ENCODE measurements at regions not wholly inside any gene's neighbourhood (a gene's known extent, or its start where the extent isn't known, plus 50 kb on each side); places are given as distances from the start of the nearest gene placed in this dataset.
"Not testable (repeated sequence)": the region's sequence is repeated elsewhere in the genome, so short reads cannot be mapped to it uniquely, and the experiment has no call there.

GRCh38 chr11:115642660-115643059 is 138.4 kb upstream of the CADM1 start:
- Histone ChIP-seq H3K4me3 (ENCODE audit: low read depth, low read length) (no peak overlapping the region), H3K4me1 (ENCODE audit: control insufficient read depth, insufficient read depth, low read length) (peaks cover 3% of the 10 kb centered on the region; the same call in 1 of the 2 replicates), H3K36me3 (ENCODE audit: control insufficient read depth, insufficient read depth, low read length) (no peaks in the 10 kb centered on the region), H3K9me3 (ENCODE audit: control insufficient read depth, insufficient read depth, low read length) (no peaks in the 10 kb centered on the region), H3K27me3 (ENCODE audit: control insufficient read depth, insufficient read depth, low read length) (peaks cover 4% of the 10 kb centered on the region; the same call in 1 of the 2 replicates), H3K27ac (ENCODE audit: low read depth, low read length) (no peak overlapping the region), H3K9ac (ENCODE audit: low read depth, low read length) (no peak overlapping the region)

- Histone ChIP-seq H3K4me3 (ENCODE audit: low read depth, low read length) (no peak overlapping the region), H3K4me1 (ENCODE audit: control insufficient read depth, insufficient read depth, low read length) (no peaks in the 10 kb centered on the region), H3K9ac (ENCODE audit: low read depth, low read length) (no peak overlapping the region)
Observed at GRCh38 chr11:115637599-115638241, 133.5 kb upstream of the CADM1 start.

GRCh38 chr11:115636753-115637527 is 132.7 kb upstream of the CADM1 start:
- peaks cover 4% of the 10 kb centered on the region; the same call in 1 of the 2 replicates for H3K27me3 ChIP-seq (ENCODE audit: control insufficient read depth, insufficient read depth, low read length)
- no peak overlapping the region for H3K27ac ChIP-seq (ENCODE audit: low read depth, low read length)
- no peaks in the 10 kb centered on the region for H3K4me1 ChIP-seq (ENCODE audit: control insufficient read depth, insufficient read depth, low read length)

More at GRCh38 chr11:115637599-115638241, 133.5 kb upstream of the CADM1 start:
- Histone ChIP-seq H3K36me3 (ENCODE audit: control insufficient read depth, insufficient read depth, low read length) (no peaks in the 10 kb centered on the region), H3K27ac (ENCODE audit: low read depth, low read length) (no peak overlapping the region), H3K27me3 (ENCODE audit: control insufficient read depth, insufficient read depth, low read length) (peaks cover 4% of the 10 kb centered on the region; the same call in 1 of the 2 replicates), H3K9me3 (ENCODE audit: control insufficient read depth, insufficient read depth, low read length) (no peaks in the 10 kb centered on the region)

GRCh38 chr11:115633977-115634376 is 129.8 kb upstream of the CADM1 start:
- H3K4me1 ChIP-seq (ENCODE audit: control insufficient read depth, insufficient read depth, low read length); H3K27ac ChIP-seq (ENCODE audit: low read depth, low read length); H3K27me3 ChIP-seq (ENCODE audit: control insufficient read depth, insufficient read depth, low read length); H3K36me3 ChIP-seq (ENCODE audit: control insufficient read depth, insufficient read depth, low read length); H3K4me3 ChIP-seq (ENCODE audit: low read depth, low read length); H3K9me3 ChIP-seq (ENCODE audit: control insufficient read depth, insufficient read depth, low read length); H3K9ac ChIP-seq (ENCODE audit: low read depth, low read length): not testable (repeated sequence)

More at GRCh38 chr11:115636753-115637527, 132.7 kb upstream of the CADM1 start:
- no peaks in the 10 kb centered on the region for H3K36me3 ChIP-seq (ENCODE audit: control insufficient read depth, insufficient read depth, low read length)
- H3K9me3 ChIP-seq (ENCODE audit: control insufficient read depth, insufficient read depth, low read length), result no peaks in the 10 kb centered on the region
- H3K4me3 ChIP-seq (ENCODE audit: low read depth, low read length), result no peak overlapping the region
- H3K9ac ChIP-seq (ENCODE audit: low read depth, low read length), result no peak overlapping the region

GRCh38 chr11:115632061-115632460 is 127.8 kb upstream of the CADM1 start:
- Histone ChIP-seq H3K36me3 (ENCODE audit: control insufficient read depth, insufficient read depth, low read length) (no peaks in the 10 kb centered on the region), H3K27me3 (ENCODE audit: control insufficient read depth, insufficient read depth, low read length) (no peaks in the 10 kb centered on the region), H3K9ac (ENCODE audit: low read depth, low read length) (no peak overlapping the region), H3K9me3 (ENCODE audit: control insufficient read depth, insufficient read depth, low read length) (no peaks in the 10 kb centered on the region), H3K4me1 (ENCODE audit: control insufficient read depth, insufficient read depth, low read length) (peaks cover 7% of the 10 kb centered on the region; the same call in 1 of the 2 replicates), H3K4me3 (ENCODE audit: low read depth, low read length) (no peak overlapping the region), H3K27ac (ENCODE audit: low read depth, low read length) (no peak overlapping the region)

GRCh38 chr11:115631609-115632008 is 127.4 kb upstream of the CADM1 start:
- Histone ChIP-seq H3K27ac (ENCODE audit: low read depth, low read length) (no peak overlapping the region), H3K9me3 (ENCODE audit: control insufficient read depth, insufficient read depth, low read length) (no peaks in the 10 kb centered on the region), H3K9ac (ENCODE audit: low read depth, low read length) (no peak overlapping the region), H3K27me3 (ENCODE audit: control insufficient read depth, insufficient read depth, low read length) (no peaks in the 10 kb centered on the region), H3K36me3 (ENCODE audit: control insufficient read depth, insufficient read depth, low read length) (no peaks in the 10 kb centered on the region), H3K4me3 (ENCODE audit: low read depth, low read length) (no peak overlapping the region), H3K4me1 (ENCODE audit: control insufficient read depth, insufficient read depth, low read length) (peaks cover 7% of the 10 kb centered on the region; the same call in 1 of the 2 replicates)

GRCh38 chr11:115630214-115630613 is 126.0 kb upstream of the CADM1 start:
- Histone ChIP-seq H3K27ac (ENCODE audit: low read depth, low read length) (no peak overlapping the region), H3K27me3 (ENCODE audit: control insufficient read depth, insufficient read depth, low read length) (no peaks in the 10 kb centered on the region), H3K4me1 (ENCODE audit: control insufficient read depth, insufficient read depth, low read length) (peaks cover 7% of the 10 kb centered on the region; the same call in 1 of the 2 replicates), H3K9me3 (ENCODE audit: control insufficient read depth, insufficient read depth, low read length) (no peaks in the 10 kb centered on the region), H3K9ac (ENCODE audit: low read depth, low read length) (no peak overlapping the region), H3K36me3 (ENCODE audit: control insufficient read depth, insufficient read depth, low read length) (no peaks in the 10 kb centered on the region), H3K4me3 (ENCODE audit: low read depth, low read length) (no peak overlapping the region)

GRCh38 chr11:115629456-115630015 is 125.3 kb upstream of the CADM1 start:
- Histone ChIP-seq H3K36me3 (ENCODE audit: control insufficient read depth, insufficient read depth, low read length) (no peaks in the 10 kb centered on the region), H3K27ac (ENCODE audit: low read depth, low read length) (no peak overlapping the region), H3K4me3 (ENCODE audit: low read depth, low read length) (no peak overlapping the region), H3K4me1 (ENCODE audit: control insufficient read depth, insufficient read depth, low read length) (peaks cover 7% of the 10 kb centered on the region; the same call in 1 of the 2 replicates), H3K9me3 (ENCODE audit: control insufficient read depth, insufficient read depth, low read length) (no peaks in the 10 kb centered on the region), H3K27me3 (ENCODE audit: control insufficient read depth, insufficient read depth, low read length) (no peaks in the 10 kb centered on the region), H3K9ac (ENCODE audit: low read depth, low read length) (no peak overlapping the region)

GRCh38 chr11:115627666-115628460 is 123.6 kb upstream of the CADM1 start:
- Histone ChIP-seq H3K27ac (ENCODE audit: low read depth, low read length) (no peak overlapping the region), H3K9me3 (ENCODE audit: control insufficient read depth, insufficient read depth, low read length) (no peaks in the 10 kb centered on the region), H3K4me3 (ENCODE audit: low read depth, low read length) (no peak overlapping the region), H3K4me1 (ENCODE audit: control insufficient read depth, insufficient read depth, low read length) (peaks cover 7% of the 10 kb centered on the region; the same call in 1 of the 2 replicates), H3K27me3 (ENCODE audit: control insufficient read depth, insufficient read depth, low read length) (no peaks in the 10 kb centered on the region), H3K36me3 (ENCODE audit: control insufficient read depth, insufficient read depth, low read length) (no peaks in the 10 kb centered on the region), H3K9ac (ENCODE audit: low read depth, low read length) (no peak overlapping the region)

GRCh38 chr11:115627071-115627470 is 122.9 kb upstream of the CADM1 start:
- H3K4me3 ChIP-seq (ENCODE audit: low read depth, low read length), result no peak overlapping the region
- H3K9me3 ChIP-seq (ENCODE audit: control insufficient read depth, insufficient read depth, low read length), result no peaks in the 10 kb centered on the region
- H3K27me3 ChIP-seq (ENCODE audit: control insufficient read depth, insufficient read depth, low read length), result no peaks in the 10 kb centered on the region
- H3K4me1 ChIP-seq (ENCODE audit: control insufficient read depth, insufficient read depth, low read length), result peaks cover 7% of the 10 kb centered on the region; the same call in 1 of the 2 replicates
- no peak overlapping the region for H3K9ac ChIP-seq (ENCODE audit: low read depth, low read length)
- H3K27ac ChIP-seq (ENCODE audit: low read depth, low read length), result no peak overlapping the region
- no peaks in the 10 kb centered on the region for H3K36me3 ChIP-seq (ENCODE audit: control insufficient read depth, insufficient read depth, low read length)
